ENCODE measurements at regions not wholly inside any gene's neighbourhood (a gene's known extent, or its start where the extent isn't known, plus 50 kb on each side); places are given as distances from the start of the nearest gene placed in this dataset.
"Not testable (repeated sequence)": the region's sequence is repeated elsewhere in the genome, so short reads cannot be mapped to it uniquely, and the experiment has no call there.

DNA sequence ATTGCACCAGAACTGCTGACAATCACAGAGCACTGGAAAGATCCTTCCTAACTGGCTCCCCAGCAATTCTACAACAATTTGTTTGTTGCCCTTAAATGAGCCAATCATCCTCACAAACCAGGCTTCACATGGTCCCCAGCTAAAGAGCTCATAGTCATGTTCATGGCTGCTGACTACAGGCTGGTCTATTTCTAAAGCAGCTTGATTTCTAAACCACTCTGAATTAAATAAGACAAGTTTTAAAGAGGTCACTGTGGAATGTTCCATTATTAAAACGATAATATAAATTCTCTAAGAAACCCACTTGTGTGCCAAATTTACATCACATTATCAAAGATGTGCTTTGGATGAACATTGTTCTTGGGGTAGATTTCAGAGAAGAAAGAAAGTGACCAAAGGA, 110.7 kb downstream of the COPS8 start:
- DNase-seq (ENCODE audit: low read depth): no peak

DNA sequence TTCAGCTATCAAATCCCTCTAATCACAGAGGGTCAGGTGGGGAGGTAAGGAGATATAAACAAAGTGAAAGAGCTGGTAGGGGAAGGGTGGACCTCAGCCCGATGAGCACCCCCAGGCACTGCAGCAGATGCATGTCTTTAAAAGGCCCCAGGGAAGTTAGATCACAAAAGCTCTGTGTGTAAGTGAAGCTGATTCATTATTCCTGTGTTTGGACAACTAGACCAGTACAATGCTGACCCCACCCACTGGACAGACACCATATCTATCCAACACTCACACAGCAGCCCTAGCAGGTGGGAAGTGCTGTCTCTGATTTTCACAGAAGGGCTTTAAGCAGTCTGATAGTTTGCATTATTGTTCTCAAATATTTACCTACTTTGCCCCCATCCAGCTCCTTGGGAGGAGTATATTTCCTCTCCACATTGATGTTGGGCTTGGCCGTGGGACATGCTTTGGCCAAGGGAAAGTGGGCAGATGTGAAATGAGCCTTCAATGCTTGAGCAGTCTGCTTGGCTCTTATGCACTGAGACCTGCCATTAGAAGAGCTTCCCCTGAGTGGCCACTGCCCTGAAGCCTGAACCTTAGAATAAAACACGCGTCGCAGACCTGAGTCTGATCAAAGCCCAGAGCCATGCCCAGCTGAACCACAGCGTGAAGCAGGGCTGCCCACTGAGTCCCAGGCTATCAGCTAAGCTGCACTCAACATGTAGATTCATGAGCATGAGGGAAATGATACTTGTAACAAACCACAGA, 111.4 kb downstream of the COPS8 start:
- peak; percentile 85 for DNase-seq (ENCODE audit: low read depth)

DNA sequence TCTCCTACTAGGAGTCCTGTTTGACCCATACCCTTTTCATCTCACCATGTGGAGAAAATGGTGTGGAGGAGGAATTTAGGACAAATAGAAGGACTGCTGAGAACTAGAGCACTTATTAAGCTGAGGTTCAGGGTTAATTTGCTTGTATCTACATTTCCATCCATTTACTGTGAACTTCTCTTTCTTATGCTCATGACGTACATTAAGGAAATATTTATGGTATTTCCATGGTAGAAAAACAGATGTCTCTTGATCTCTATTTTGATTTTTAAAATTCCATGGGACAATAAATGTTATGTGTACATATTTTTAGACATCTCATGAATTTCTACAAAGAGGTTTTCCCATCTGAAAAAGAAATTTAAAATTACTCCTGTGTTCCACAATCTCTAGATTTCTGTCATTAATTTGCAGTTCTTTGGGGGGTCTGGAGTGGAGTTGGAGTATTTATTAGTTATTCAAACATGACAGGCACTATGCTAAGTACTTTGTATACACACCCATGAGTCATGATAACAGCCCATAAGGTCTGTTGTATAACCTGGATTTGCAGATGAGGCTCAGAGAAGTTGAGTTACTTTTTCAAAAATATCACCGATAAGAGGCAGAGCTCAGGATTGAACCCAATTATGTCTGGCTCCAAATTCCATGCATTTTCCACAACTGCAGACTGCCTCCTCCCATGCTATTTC, 112.6 kb downstream of the COPS8 start:
- no peak for DNase-seq (ENCODE audit: low read depth)

DNA sequence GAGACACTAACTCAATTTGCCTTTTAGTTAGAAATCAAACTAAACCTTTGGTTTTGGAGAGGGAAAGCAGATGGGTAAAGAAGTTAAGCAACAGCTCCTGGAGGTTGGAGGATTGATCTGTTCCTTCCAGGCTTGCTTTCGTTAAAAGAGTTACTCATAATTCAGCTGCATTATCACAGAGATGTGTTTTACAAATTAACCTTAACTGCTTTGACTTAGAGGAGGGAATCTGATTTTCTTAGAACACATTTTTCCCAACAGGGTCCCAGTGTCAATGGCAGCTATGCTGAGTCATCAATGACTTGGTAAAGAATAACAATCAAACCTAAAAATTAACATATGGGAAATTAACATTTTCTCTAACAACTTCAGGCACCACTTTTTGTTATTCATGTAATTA, 113.4 kb downstream of the COPS8 start:
- DNase-seq (ENCODE audit: low read depth): no peak

DNA sequence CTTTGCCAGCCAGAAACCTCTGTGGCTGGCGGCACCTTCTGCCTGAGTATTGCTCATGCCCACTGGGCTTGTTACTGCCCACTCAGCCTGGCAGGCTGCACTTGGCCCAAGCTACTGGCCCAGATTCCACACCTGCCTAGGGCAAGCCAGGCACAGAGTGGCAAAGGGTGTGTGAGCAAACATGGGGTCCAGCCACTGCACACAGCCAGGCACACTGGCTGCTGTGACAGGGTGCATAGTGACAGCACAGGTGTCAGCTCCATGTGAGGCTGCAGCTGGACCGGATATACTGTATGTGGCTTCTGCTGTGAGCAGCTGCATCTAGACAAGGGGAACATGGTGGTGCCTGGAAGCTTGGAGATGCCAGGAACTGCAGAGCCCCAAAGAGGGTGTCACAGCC, 113.9 kb downstream of the COPS8 start:
- DNase-seq (ENCODE audit: low read depth): no peak

DNA sequence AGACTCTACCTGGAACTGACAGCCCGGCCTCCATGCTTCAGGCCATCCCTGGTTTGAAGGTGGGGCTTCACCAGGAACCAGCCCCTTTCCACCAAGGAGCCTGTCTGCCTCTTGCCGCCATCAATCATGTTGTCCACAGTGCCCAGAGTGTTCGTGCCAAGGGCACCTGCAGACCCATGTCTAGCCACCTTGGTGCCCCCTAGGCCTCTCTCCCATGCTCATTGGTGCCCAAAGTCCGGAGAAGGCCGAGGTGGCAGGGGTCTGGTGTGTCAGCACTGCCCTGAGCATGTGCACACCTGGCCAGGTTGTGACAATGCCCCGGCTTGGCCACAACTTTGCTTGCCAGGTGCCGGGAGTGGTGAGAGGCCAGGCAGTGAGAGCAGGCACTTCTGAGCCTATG, 114.8 kb downstream of the COPS8 start:
- no peak for DNase-seq (ENCODE audit: low read depth)

DNA sequence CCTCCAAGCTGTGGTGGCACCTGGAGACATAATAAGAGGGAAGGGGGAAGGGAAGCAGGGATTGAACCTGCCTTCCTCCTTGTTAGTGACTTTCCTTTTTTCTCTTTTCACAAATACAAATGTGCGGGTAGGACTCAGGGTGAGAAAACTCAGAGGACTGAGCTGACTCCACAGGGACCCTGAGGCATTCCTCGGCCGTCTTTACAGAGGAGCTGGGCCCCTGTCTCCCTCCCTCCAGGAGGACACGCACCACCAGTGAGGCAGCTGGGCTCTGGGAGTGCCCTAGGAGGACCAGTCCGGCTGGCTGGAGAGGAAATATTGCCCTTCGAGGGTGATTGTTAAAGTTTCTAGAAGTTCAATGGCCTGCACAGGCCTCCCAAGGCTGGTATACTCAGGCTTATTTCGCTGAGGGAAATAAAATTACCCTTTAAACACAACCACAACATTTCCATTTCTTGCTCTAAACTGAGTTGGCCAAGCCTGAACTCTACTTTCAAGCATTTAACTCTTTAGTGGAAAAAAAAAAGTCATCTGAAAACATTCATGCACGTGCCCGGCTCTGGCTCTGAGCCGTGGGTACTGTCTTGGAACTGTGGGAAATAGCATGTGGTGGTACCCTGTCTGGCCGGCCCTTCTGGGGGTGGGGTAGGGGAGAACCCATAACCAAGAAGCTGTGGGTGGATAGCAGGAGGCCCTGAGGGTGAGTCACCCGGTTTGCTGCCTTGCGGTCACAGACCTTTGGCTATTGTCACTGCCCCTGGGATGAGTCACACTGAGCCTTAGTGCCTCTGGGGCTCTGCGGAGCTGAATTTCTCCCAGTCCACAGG, 116.0 kb downstream of the COPS8 start:
- peak; percentile 96 for DNase-seq (ENCODE audit: low read depth)

DNA sequence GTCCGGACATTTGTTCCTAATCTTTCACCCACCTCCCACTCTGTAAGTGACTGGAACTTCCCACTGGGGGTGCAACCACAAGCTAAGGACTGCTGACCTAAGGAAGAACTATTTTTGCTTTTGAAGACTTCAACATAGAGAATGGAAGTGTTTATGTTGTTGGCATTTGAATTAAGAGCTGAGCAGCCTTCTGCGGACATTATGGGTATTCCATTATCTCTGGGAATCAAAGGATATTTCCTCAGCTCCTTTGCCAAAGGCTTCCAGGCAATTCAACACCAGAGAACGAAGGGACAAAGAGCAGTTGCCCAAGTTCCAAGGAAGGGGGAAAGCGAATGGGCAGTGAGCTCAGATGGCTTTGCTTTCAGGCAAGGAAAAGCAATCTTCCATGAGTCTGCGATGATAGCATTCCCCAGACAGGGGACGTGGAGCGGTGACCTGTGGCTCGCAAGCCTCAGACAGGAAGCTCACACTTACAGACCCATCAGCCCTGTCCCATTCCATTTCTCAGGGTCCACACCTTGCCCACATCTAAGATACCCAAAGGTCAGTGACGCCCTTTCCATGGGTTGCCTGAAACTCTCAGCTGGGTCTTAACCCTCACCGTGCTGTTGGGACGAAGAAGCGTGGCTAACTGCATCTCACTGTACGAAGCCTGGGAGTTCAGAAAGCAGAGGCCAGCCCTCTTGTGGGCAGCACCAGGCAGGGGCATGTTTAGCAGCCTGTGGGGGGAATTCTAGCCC, 116.8 kb downstream of the COPS8 start:
- no peak for DNase-seq (ENCODE audit: low read depth)

DNA sequence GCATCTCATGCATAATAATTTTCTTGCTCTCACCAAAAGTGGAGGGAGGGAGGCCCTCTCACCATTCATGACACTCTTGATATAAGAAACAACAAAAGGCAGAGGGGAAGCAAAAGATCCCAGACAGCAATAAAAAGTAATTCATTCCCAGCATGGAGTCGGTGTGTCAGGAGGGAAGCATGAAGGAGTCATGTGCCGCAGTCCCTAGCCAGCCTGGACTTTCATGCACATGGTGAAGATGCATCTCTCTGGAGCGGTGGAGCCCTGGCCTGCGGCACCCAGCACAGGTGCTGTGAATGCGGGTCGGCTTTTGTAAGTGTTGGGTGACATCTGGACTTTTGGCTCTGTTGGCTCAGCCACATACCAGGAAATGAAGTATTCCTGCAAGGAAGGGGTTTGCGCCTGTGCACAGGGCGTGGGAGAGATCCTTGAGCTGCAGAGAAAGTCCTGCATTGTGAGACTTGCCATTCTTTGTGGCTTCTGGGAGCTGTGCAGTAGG, 119.4 kb downstream of the COPS8 start:
- DNase-seq (ENCODE audit: low read depth): no peak

DNA sequence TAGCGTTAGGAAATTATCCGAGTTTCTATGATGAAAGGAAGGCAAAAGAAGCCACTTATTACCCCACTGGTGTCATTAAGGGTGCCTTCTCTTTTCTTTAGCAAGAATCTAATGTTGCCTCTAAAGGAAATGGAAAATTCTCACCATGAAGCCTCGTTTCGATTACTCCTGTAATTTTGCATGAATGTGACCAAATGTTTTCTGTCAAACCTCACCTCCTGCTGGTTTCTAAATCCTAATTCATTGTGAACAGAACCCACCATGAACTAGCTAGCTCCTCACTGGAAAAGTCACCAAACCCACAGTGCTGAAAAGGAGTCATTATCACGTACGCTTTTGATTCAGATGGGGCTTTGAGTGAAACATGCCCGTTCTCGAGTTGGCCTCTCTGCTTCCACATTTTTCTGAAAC, 119.9 kb downstream of the COPS8 start:
- no peak for DNase-seq (ENCODE audit: low read depth)

DNA sequence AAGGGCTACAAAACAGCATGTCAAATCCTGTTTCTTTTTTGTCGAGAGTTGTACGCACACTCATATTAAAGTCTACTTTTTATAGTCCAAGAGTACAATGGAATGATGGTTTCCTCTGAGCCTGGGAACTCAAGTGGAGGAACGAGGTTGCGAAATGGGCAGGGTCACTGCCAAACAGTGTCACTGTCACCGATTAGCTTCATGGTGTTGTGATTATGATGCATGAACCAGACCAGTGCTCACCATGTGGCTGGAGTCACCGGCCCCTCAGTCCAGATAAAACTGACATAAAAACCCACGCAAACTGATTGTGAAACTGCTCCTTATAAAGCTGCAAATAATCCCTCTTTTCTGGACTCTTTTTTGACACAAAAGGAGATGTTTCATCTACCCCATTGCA, 122.0 kb downstream of the COPS8 start:
- no peak for DNase-seq (ENCODE audit: low read depth)

DNA sequence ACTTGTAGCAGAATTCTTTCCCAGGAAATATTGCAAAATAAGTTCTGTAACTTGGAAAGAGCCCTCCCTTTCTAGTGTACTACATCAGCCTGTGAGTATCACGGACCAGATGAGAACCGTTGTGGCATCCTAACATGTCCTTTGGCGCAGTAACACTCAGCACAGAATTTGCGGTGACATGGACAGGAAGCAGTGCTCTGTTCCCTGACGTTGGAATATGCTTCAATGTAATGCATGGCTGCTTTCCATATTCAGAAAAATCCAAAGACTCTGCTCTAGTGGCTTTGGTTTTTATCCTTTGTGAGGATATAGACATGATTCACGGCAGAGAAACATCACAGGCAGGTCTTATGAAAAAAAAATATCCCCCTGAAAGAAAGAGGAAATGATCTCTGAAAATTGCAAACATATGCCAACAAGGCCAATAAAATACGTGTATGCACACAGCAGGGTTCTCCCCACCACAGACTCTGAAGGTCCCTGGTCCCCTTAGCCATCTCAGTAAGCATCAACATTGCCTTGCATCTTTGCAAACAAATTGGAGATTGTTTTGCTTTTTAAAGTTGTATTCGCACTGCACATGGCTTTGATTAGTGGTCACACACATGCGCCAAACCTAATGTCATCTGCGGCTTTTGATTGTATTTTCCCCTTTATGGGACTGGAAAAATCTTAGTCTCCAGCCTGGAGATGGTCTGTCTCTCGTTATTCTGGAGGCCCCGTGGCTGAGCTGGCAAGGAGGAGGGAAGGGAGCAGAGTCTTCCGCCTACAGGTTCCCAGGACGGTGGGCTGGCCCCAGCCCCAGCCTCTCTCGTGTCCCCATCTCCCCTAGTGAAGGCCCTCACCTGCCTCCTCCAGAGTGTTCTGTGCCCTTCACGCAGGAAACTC, 122.9 kb downstream of the COPS8 start:
- no peak for DNase-seq (ENCODE audit: low read depth)

DNA sequence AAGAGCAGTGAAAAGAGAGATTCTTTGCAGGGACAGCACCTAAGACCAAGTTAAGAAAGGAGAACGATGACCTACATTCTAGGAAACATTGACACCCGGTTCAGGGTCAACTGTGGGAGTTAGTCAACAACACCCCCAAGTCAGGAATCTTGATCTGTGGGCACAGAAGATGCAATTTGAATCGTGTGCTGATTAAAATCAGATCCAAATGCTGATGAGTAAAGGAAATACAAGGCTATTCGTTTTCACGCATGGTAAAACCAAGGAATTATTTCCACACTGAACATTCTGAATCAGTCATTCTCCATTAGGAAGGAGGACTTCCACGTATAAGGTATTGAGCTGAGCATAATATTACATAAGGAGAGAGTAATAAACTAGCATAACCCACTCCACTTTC, 124.2 kb downstream of the COPS8 start:
- no peak for DNase-seq (ENCODE audit: low read depth)

DNA sequence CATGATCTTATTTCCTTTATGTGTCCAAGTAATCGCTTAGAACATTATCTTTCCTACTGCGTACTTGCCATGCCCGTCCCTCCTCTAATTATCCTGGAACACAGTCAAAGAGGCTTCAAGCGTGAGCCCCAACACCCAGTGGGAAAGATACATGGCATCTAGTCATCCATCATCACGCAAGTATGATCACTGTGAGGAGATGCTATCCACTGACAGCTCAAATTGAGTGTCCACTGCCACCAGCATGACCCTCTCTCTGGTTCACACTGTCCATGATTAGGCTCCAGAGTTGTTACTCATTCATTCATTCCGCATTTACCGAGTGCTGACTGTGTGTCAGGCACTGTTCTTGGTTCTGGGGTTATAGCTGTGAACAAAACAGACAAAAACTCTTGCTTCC, 124.6 kb downstream of the COPS8 start:
- no peak for DNase-seq (ENCODE audit: low read depth)

DNA sequence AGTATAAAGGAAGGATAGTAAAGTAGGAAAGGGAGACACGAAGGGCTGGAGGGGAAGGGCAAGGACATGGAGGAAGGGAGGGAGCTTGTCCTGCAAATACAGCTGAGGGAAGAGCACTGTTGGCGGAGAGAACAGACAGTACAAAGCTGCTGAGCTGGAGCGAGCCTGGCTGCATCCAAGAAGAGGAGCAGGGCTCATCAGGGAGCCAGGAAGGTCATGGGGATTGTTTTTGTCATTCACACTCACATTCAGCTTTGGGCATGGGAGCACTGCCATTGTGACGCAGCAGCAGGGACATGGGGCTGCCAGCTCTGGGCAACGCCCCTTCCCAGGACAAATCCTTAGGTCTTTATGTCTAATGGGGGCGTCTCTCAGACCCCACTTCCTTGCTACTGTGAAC, 125.1 kb downstream of the COPS8 start:
- DNase-seq (ENCODE audit: low read depth): no peak

DNA sequence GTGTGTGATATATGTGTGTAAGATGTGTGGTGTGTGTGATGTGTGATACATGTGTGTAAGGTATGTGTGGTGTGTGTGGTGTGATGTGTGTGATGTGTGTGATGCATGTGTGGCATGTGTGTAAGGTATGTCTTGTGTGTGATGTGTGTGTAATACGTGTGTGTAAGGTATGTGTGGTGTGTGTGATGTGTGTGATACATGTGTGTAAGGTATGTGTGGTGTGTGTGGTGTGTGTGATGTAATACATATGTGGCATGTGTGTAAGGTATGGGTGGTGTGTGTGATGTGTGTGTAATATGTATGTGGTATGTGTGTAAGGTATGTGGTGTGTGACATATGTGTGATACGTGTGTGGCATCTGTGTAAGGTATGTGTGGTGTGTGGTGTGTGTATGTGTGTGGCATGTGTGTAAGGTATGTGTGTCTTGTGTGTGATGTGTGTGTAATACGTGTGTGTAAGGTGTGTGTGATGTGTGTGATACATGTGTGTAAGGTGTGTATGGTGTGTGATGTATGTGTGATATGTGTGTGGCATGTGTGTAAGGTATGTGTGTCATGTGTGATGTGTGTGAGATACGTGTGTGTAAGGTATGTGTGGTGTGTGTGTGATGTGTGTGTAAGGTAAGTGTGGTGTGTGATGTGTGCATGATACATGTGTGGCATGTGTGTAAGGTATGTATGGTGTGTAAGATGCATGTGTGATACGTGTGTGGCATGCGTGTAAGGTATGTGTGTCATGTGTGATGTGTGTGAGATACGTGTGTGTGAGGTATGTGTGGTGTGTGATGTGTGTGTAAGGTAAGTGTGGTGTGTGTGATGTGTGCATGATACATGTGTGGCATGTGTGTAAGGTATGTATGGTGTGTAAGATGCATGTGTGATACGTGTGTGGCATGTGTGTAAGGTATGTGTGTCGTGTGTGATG, 126.9 kb downstream of the COPS8 start:
- not testable (repeated sequence) for DNase-seq (ENCODE audit: low read depth)

DNA sequence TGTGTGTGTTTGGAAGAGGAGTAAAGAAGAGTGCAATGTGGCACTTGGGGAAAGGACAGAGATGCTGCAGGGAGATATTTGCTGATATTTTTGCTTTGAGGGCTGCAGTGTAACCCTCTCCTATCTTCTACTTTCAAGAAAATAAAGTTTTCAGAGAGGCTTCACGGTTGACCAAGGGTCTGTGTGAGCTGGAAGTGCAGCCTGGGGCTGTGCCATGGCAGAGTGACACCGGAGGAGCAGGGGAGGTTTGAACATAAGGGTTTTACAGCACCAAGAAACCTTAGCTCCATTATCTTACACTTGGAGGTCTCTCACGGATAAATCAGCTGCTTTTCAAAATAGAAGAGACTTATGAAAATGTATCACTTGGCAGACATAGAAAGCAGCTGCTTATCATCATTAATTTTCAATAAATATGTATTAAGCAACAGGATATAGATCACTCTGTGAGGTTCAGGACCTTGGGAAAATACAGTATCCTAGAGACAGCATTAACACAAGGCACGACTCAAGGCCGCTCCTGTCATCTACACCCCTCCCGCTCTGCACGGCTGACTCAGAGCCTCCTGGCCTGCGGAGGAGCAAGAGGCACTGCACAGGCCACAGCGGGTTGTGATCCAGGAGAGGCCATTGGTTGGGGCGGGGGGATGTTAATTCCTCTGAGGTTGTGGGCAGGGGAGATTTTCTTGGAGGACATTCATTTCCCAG, 127.8 kb downstream of the COPS8 start:
- DNase-seq (ENCODE audit: low read depth): peak; percentile 75

DNA sequence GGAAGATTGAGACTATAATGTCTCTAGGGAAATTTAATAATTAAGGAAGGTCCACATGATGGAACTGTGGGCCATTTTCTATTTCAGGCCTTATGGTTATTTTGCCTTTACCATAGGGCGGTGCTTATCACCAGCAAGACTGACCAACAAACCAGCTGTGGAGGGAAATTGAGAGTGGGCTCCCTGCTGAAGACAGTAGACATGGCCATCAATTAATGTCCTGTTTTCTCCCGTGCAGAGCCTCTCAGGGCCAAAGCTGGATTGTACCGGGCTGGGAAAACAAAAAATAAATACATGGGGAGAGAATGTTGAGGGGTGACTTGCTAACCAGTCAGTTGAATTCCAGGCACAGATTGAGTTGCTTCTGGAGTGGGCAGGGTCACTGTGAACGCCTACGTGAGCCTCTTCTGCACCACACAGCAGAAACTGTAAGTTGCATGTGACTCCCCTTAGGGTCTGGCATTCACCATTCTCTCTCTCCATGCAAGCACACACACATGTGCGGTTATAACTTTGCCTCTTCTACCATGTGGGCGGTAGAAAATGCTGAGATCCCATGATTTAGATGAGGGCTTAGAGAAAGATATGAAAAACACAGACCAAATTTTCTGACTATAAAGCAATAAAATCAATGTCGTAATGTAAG, 128.5 kb downstream of the COPS8 start:
- no peak for DNase-seq (ENCODE audit: low read depth)
